ENCODE measurements at regions not wholly inside any gene's neighbourhood (a gene's known extent, or its start where the extent isn't known, plus 50 kb on each side); places are given as distances from the start of the nearest gene placed in this dataset.
"Not testable (repeated sequence)": the region's sequence is repeated elsewhere in the genome, so short reads cannot be mapped to it uniquely, and the experiment has no call there.

GRCh38 chr12:72986963-72987362 is 714.8 kb downstream of the TRHDE start:
- Histone ChIP-seq H3K4me3 (ENCODE audit: control extremely low read depth in 1 of 5, extremely low read depth in 1 of 5, insufficient read depth in 1 of 5, low read depth in 2 of 5, low read length in 4 of 5) (no peak overlapping the region), H3K36me3 (replicated peaks in 1 of 2; ENCODE audit: control extremely low read depth in 1 of 2, control insufficient read depth in 1 of 2, extremely low read depth in 1 of 2, insufficient read depth in 2 of 2, low read length in 1 of 2) (no peaks in the 10 kb centered on the region), H3K27ac (ENCODE audit: low read length in 2 of 2) (no peak overlapping the region), H3K9ac (ENCODE audit: low read length) (no peak overlapping the region), H3K4me1 (ENCODE audit: control insufficient read depth in 2 of 2, insufficient read depth in 2 of 2, low read length in 2 of 2) (no peaks in the 10 kb centered on the region), H3K79me2 (ENCODE audit: control insufficient read depth, insufficient read depth, low read length) (no peaks in the 10 kb centered on the region), H3K9me3 (ENCODE audit: control extremely low read depth in 1 of 3, control insufficient read depth in 2 of 3, insufficient read depth in 1 of 3, low read length in 2 of 3) (peaks cover 0 to 2% (median 0%) of the 10 kb centered on the region in 3 donors), H3K4me2 (replicated peaks; ENCODE audit: low read depth, low read length, poor library complexity, severe bottlenecking) (no peak overlapping the region), H2AFZ (ENCODE audit: insufficient read depth, low read depth, low read length, poor library complexity, severe bottlenecking) (no peak overlapping the region), H3K27me3 (replicated peaks in 1 of 4; ENCODE audit: control extremely low read depth in 1 of 4, control insufficient read depth in 3 of 4, insufficient read depth in 4 of 4, low read length in 3 of 4) (no peaks in the 10 kb centered on the region), H4K20me1 (ENCODE audit: control insufficient read depth, insufficient read depth, low read length, poor library complexity, severe bottlenecking) (no peaks in the 10 kb centered on the region)
- CTCF ChIA-PET = no interaction called here
- no peak overlapping the region for H3K27ac Mint-ChIP-seq
- intact Hi-C loops (cut with micrococcal nuclease) = no loop called here
- ATAC-seq (ENCODE audit: low read depth) (no peak), DNase-seq (no peak)
- no peak overlapping the region for H3K4me3 Mint-ChIP-seq
- H3K9me3 Mint-ChIP-seq (ENCODE audit: insufficient read depth) = peaks cover 2% of the 10 kb centered on the region
- no peaks in the 10 kb centered on the region for H3K4me1 Mint-ChIP-seq
- WGBS (ENCODE audit: insufficient coverage) = no CpG with 5 or more reads among the region's 1 CpG
- POLR2A ChIA-PET = no interaction called here
- H3K27me3 Mint-ChIP-seq = no peaks in the 10 kb centered on the region
- TF ChIP-seq EZH2 (IDR thresholded peaks at IDR 0.05; ENCODE audit: borderline replicate concordance, insufficient read depth, low read depth, low read length, poor library complexity, severe bottlenecking) (no peak), CTCF (IDR thresholded peaks at IDR 0.05) (no peak)

GRCh38 chr12:72989458-72989947 is 717.3 kb downstream of the TRHDE start:
- DNase-seq = no peak
- Histone ChIP-seq H3K4me3 (ENCODE audit: control extremely low read depth in 1 of 5, extremely low read depth in 1 of 5, insufficient read depth in 1 of 5, low read depth in 2 of 5, low read length in 4 of 5) (no peak overlapping the region), H3K4me2 (replicated peaks; ENCODE audit: low read depth, low read length, poor library complexity, severe bottlenecking) (no peak overlapping the region), H3K27ac (ENCODE audit: low read length in 2 of 2) (no peak overlapping the region), H4K20me1 (ENCODE audit: control insufficient read depth, insufficient read depth, low read length, poor library complexity, severe bottlenecking) (no peaks in the 10 kb centered on the region), H3K27me3 (replicated peaks in 1 of 4; ENCODE audit: control extremely low read depth in 1 of 4, control insufficient read depth in 3 of 4, insufficient read depth in 4 of 4, low read length in 3 of 4) (no peaks in the 10 kb centered on the region), H3K9me3 (ENCODE audit: control extremely low read depth in 1 of 3, control insufficient read depth in 2 of 3, insufficient read depth in 1 of 3, low read length in 2 of 3) (peaks cover 0 to 2% (median 0%) of the 10 kb centered on the region in 3 donors), H2AFZ (ENCODE audit: insufficient read depth, low read depth, low read length, poor library complexity, severe bottlenecking) (no peak overlapping the region), H3K4me1 (ENCODE audit: control insufficient read depth in 2 of 2, insufficient read depth in 2 of 2, low read length in 2 of 2) (no peaks in the 10 kb centered on the region), H3K36me3 (replicated peaks in 1 of 2; ENCODE audit: control extremely low read depth in 1 of 2, control insufficient read depth in 1 of 2, extremely low read depth in 1 of 2, insufficient read depth in 2 of 2, low read length in 1 of 2) (no peaks in the 10 kb centered on the region), H3K9ac (ENCODE audit: low read length) (no peak overlapping the region), H3K79me2 (ENCODE audit: control insufficient read depth, insufficient read depth, low read length) (no peaks in the 10 kb centered on the region)
- Mint-ChIP-seq H3K27me3 (no peaks in the 10 kb centered on the region), H3K4me3 (no peak overlapping the region), H3K4me1 (no peaks in the 10 kb centered on the region), H3K9me3 (ENCODE audit: insufficient read depth) (peaks cover 8% of the 10 kb centered on the region), H3K27ac (no peak overlapping the region)
- ChIA-PET CTCF (no interaction called here), POLR2A (no interaction called here)
- no peak for ATAC-seq (ENCODE audit: low read depth)
- 100% methylated on average over 1 of the region's 4 CpGs for WGBS (ENCODE audit: insufficient coverage)
- TF ChIP-seq CTCF (IDR thresholded peaks at IDR 0.05) (no peak), EZH2 (IDR thresholded peaks at IDR 0.05; ENCODE audit: borderline replicate concordance, insufficient read depth, low read depth, low read length, poor library complexity, severe bottlenecking) (no peak)
- intact Hi-C loops (cut with micrococcal nuclease) = no loop called here

GRCh38 chr12:72995029-72995428 is 722.9 kb downstream of the TRHDE start:
- ATAC-seq (ENCODE audit: low read depth); H3K27ac Mint-ChIP-seq; CTCF ChIA-PET; H3K4me1 ChIP-seq (ENCODE audit: control insufficient read depth in 2 of 2, insufficient read depth in 2 of 2, low read length in 2 of 2); H2AFZ ChIP-seq (ENCODE audit: insufficient read depth, low read depth, low read length, poor library complexity, severe bottlenecking); DNase-seq; H3K9me3 ChIP-seq (ENCODE audit: control extremely low read depth in 1 of 3, control insufficient read depth in 2 of 3, insufficient read depth in 1 of 3, low read length in 2 of 3); H3K9me3 Mint-ChIP-seq (ENCODE audit: insufficient read depth); H4K20me1 ChIP-seq (ENCODE audit: control insufficient read depth, insufficient read depth, low read length, poor library complexity, severe bottlenecking); H3K36me3 ChIP-seq (replicated peaks in 1 of 2; ENCODE audit: control extremely low read depth in 1 of 2, control insufficient read depth in 1 of 2, extremely low read depth in 1 of 2, insufficient read depth in 2 of 2, low read length in 1 of 2); H3K27ac ChIP-seq (ENCODE audit: low read length in 2 of 2); POLR2A ChIA-PET; H3K4me2 ChIP-seq (replicated peaks; ENCODE audit: low read depth, low read length, poor library complexity, severe bottlenecking); H3K4me3 Mint-ChIP-seq; intact Hi-C loops (cut with micrococcal nuclease); H3K9ac ChIP-seq (ENCODE audit: low read length); H3K4me3 ChIP-seq (ENCODE audit: control extremely low read depth in 1 of 5, extremely low read depth in 1 of 5, insufficient read depth in 1 of 5, low read depth in 2 of 5, low read length in 4 of 5); H3K4me1 Mint-ChIP-seq; H3K79me2 ChIP-seq (ENCODE audit: control insufficient read depth, insufficient read depth, low read length); H3K27me3 ChIP-seq (replicated peaks in 1 of 4; ENCODE audit: control extremely low read depth in 1 of 4, control insufficient read depth in 3 of 4, insufficient read depth in 4 of 4, low read length in 3 of 4); H3K27me3 Mint-ChIP-seq: not testable (repeated sequence)

Data from B cell (primary cell).